MM.1S (cell line): ENCODE measurements at regions not wholly inside any gene's neighbourhood (a gene's known extent, or its start where the extent isn't known, plus 50 kb on each side); places are given as distances from the start of the nearest gene placed in this dataset.

ENCODE experiments used
- DNase-seq: peaks from one replicate; pipeline ENCODE4 v3.0.0-alpha.2; 2015
- H2AFZ ChIP-seq: fragments of 300-600 bp; sonication (generic); 2 replicates; pipeline ENCODE4 v1.6.0; 2016; ENCODE audit warnings: antibody characterized with exemption, low read length
- H3F3A ChIP-seq: fragments of 300-600 bp; sonication (generic); 2 replicates; pipeline ENCODE4 v1.6.1; 2016; ENCODE audit warnings: mild to moderate bottlenecking, antibody characterized with exemption, low read length, moderate library complexity, mixed read lengths; ENCODE audit not compliant: insufficient read depth
- H3K27ac ChIP-seq: fragments of 300-600 bp; sonication (generic); 2 replicates; pipeline ENCODE4 v1.5.1; 2016; ENCODE audit warnings: mild to moderate bottlenecking, low read length
- H3K27me3 ChIP-seq: fragments of 300-600 bp; sonication (generic); replicated peaks from 2 replicates; pipeline ENCODE4 v1.6.0; 2016; ENCODE audit warnings: low read length; ENCODE audit not compliant: insufficient read depth
- H3K36me3 ChIP-seq: fragments of 300-600 bp; sonication (generic); replicated peaks from 2 replicates; pipeline ENCODE4 v1.6.1; 2016; ENCODE audit warnings: mild to moderate bottlenecking, low read length, mixed read lengths; ENCODE audit not compliant: insufficient read depth
- H3K4me1 ChIP-seq: fragments of 300-600 bp; sonication (generic); 2 replicates; pipeline ENCODE4 v1.6.1; 2016; ENCODE audit warnings: low read length, mixed read lengths
- H3K4me2 ChIP-seq: fragments of 300-600 bp; sonication (generic); 2 replicates; pipeline ENCODE4 v1.6.0; 2016; ENCODE audit warnings: low read depth, low read length
- H3K4me3 ChIP-seq: fragments of 300-600 bp; sonication (generic); 2 replicates; pipeline ENCODE4 v1.5.1; 2016; ENCODE audit warnings: low read length, mixed read lengths
- H3K79me2 ChIP-seq: fragments of 300-600 bp; sonication (generic); 2 replicates; pipeline ENCODE4 v1.6.1; 2016; ENCODE audit warnings: mixed run types, low read length, mixed read lengths
- H3K9ac ChIP-seq: fragments of 300-600 bp; sonication (generic); 2 replicates; pipeline ENCODE4 v1.6.1; 2016; ENCODE audit warnings: low read length, mixed read lengths
- H3K9me2 ChIP-seq: fragments of 300-600 bp; sonication (generic); replicated peaks from 2 replicates; pipeline ENCODE4 v1.6.1; 2016; ENCODE audit warnings: mild to moderate bottlenecking, low read length, mixed read lengths; ENCODE audit not compliant: insufficient read depth
- H3K9me3 ChIP-seq: fragments of 300-600 bp; sonication (generic); replicated peaks from 2 replicates; pipeline ENCODE4 v1.6.1; 2016; ENCODE audit warnings: mild to moderate bottlenecking, low read length, mixed read lengths; ENCODE audit not compliant: insufficient read depth
- H4K20me1 ChIP-seq: fragments of 300-600 bp; sonication (generic); 2 replicates; pipeline ENCODE4 v1.6.1; 2016; ENCODE audit warnings: mild to moderate bottlenecking, low read length, moderate library complexity, mixed read lengths; ENCODE audit not compliant: insufficient read depth
- EZH2 ChIP-seq: fragments of 300-600 bp; sonication (generic); optimal IDR thresholded peaks from 2 replicates; pipeline ENCODE3; 2017; ENCODE audit warnings: low read depth, mild to moderate bottlenecking, antibody characterized with exemption, low read length, mixed read lengths
- EZH2phosphoT487 ChIP-seq: fragments of 300-600 bp; sonication (generic); IDR thresholded peaks from 2 replicates; pipeline ENCODE4 v1.6.1; 2018; ENCODE audit warnings: antibody characterized with exemption, low read length
- TF ChIP-seq, protein P1 (sequence below): fragments of 300-600 bp; sonication (generic); IDR thresholded peaks from 2 replicates; pipeline ENCODE4 v1.5.1; 2016; ENCODE audit warnings: antibody characterized with exemption, low read length, mixed read lengths

DNA sequence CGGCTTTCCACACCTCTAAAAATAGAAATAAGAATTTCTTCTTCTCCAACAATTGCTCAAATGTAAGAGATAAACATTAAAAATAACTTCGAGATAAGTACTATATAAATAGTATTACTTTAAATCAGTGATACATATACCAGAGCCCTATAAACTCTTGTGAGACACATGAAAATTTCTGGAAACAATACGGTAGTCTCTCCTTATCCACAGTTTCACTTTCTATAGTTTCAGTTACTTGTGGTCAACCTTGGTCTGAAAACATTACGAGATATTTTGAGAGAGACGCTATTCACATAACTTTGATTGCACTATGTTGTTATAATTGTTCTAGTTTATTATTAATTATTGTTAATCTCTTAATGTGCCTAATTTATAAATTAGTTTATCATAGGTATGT lies 101.5 kb upstream of the CXXC4 start:
- Histone ChIP-seq H3K27me3 (no peaks in the 10 kb centered on the region), H3K4me2 (no peak overlapping the region), H3K9ac (no peak overlapping the region), H3K9me2 (no peaks in the 10 kb centered on the region), H3K9me3 (no peaks in the 10 kb centered on the region), H3K4me1 (no peaks in the 10 kb centered on the region), H4K20me1 (no peaks in the 10 kb centered on the region), H3K4me3 (no peak overlapping the region), H3F3A (no peaks in the 10 kb centered on the region), H3K79me2 (no peaks in the 10 kb centered on the region), H3K27ac (no peak overlapping the region), H3K36me3 (no peaks in the 10 kb centered on the region), H2AFZ (no peak overlapping the region)
- TF ChIP-seq EZH2phosphoT487 (no peak), EZH2 (no peak)
- TF ChIP-seq, protein P1, sequence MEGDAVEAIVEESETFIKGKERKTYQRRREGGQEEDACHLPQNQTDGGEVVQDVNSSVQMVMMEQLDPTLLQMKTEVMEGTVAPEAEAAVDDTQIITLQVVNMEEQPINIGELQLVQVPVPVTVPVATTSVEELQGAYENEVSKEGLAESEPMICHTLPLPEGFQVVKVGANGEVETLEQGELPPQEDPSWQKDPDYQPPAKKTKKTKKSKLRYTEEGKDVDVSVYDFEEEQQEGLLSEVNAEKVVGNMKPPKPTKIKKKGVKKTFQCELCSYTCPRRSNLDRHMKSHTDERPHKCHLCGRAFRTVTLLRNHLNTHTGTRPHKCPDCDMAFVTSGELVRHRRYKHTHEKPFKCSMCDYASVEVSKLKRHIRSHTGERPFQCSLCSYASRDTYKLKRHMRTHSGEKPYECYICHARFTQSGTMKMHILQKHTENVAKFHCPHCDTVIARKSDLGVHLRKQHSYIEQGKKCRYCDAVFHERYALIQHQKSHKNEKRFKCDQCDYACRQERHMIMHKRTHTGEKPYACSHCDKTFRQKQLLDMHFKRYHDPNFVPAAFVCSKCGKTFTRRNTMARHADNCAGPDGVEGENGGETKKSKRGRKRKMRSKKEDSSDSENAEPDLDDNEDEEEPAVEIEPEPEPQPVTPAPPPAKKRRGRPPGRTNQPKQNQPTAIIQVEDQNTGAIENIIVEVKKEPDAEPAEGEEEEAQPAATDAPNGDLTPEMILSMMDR = no peak
- DNase-seq = no peak

DNA sequence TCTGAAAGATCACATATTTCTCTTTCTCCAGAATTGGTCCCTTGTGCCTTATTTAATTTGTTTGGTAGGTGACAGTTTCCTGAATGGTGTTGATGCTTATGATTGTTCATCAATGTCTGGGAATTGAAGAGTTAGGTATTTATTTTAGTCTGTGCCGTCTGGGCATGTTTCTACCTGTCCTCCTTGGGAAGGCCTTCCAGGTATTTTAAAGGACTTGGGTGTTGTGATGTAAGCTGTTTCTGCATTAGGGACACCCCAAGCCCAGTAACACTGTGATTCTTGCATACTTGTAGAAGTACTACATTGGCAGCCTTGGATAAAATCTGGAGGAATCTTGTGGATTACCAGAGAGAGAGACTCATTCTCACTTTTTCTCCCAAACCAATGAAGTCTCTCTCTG lies 120.8 kb upstream of the CXXC4 start:
- Histone ChIP-seq H3K79me2 (no peaks in the 10 kb centered on the region), H3K9ac (no peak overlapping the region), H3F3A (no peaks in the 10 kb centered on the region), H3K4me2 (no peak overlapping the region), H3K36me3 (no peaks in the 10 kb centered on the region), H3K9me2 (no peaks in the 10 kb centered on the region), H3K27me3 (no peaks in the 10 kb centered on the region), H3K27ac (no peak overlapping the region), H3K4me3 (no peak overlapping the region), H4K20me1 (no peaks in the 10 kb centered on the region), H2AFZ (no peak overlapping the region), H3K4me1 (no peaks in the 10 kb centered on the region), H3K9me3 (no peaks in the 10 kb centered on the region)
- DNase-seq = no peak
- no peak for TF ChIP-seq EZH2
- TF ChIP-seq EZH2phosphoT487 = no peak
- TF ChIP-seq, protein P1 = no peak

DNA sequence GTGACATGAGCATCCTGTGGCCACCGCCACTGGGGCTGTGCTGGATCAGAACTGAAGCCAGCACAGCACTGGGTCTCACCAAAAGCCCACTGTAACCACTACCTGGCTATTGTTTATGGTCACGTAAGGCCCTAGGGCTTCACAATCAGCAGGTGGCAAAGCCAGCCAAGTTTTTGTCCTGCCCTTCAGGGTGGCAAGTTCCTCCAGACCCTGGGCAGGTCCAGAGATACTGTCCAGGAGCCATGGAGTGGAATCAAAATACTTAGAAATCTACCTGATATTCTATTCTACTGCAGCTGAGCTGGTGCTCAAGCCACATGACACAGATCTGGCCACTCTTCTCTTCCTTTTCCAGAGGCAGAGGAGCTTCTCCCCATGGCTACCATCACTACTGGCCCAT lies 121.2 kb upstream of the CXXC4 start:
- H3K79me2 ChIP-seq = no peaks in the 10 kb centered on the region
- no peaks in the 10 kb centered on the region for H3K4me1 ChIP-seq
- no peaks in the 10 kb centered on the region for H3K27me3 ChIP-seq
- H3K9me3 ChIP-seq = no peaks in the 10 kb centered on the region
- H3K9me2 ChIP-seq = no peaks in the 10 kb centered on the region
- H3K4me2 ChIP-seq = no peak overlapping the region
- DNase-seq = no peak
- no peak overlapping the region for H3K27ac ChIP-seq
- H3K4me3 ChIP-seq = no peak overlapping the region
- H3K36me3 ChIP-seq = no peaks in the 10 kb centered on the region
- H4K20me1 ChIP-seq = no peaks in the 10 kb centered on the region
- no peaks in the 10 kb centered on the region for H3F3A ChIP-seq
- no peak for TF ChIP-seq EZH2phosphoT487
- no peak for TF ChIP-seq EZH2
- TF ChIP-seq, protein P1 = no peak
- no peak overlapping the region for H3K9ac ChIP-seq
- H2AFZ ChIP-seq = no peak overlapping the region
